ENCODE measurements at regions not wholly inside any gene's neighbourhood (a gene's known extent, or its start where the extent isn't known, plus 50 kb on each side); places are given as distances from the start of the nearest gene placed in this dataset.

DNA sequence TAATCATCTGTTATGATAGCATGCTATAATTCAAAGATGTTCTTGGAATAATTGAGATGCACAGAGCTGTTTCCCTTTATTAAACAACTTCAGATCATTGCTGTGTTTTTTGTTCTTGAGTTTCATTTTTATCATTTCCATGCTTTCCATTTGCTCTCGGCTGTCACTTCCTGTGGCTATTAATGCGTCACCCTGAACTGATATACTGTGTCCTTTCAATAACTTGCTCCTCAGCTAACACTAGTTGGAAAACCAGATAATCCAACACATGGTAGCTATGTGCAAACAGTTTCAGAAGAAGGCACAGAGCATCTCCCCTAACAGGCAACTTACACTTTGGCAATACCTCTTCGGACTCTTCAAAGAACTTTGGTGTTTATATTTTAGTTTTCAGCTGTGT is 376.0 kb downstream of the GBA3 start:
- DNase-seq (ENCODE audit: extremely low spot score) = no peak
- Histone ChIP-seq H3K36me3 (no peaks in the 10 kb centered on the region), H3K9me3 (no peaks in the 10 kb centered on the region), H3K27ac (replicated peaks in 1 of 4) (no peak overlapping the region), H3K4me3 (no peak overlapping the region), H3K27me3 (no peaks in the 10 kb centered on the region), H3K4me1 (no peaks in the 10 kb centered on the region)
- TF ChIP-seq POLR2AphosphoS5 (IDR thresholded peaks at IDR 0.05) (no peak), EP300 (IDR thresholded peaks at IDR 0.05) (no peak), POLR2A (IDR thresholded peaks at IDR 0.05; ENCODE audit: low read depth) (no peak)
- 78% methylated on average over 3 of the region's 3 CpGs for WGBS
- intact Hi-C loops (cut with DNase I) = no loop called here

DNA sequence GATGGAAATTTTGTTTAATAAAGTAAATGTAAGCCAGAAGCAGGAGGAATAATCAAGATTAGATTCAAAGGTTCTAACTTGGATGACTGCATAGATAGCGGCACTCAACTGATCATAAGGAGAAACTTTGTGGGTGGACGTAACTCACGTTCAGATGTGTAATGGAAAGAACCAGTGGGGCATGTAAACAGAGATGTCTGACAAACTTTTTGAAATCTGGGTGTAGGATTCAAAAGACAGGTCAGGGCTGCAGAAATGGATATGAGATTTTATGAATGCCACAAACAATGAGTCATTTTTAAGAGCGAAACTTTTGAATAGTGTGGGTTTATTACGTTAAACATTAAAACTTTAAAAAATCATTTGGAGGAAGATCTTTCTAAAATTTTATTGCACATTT is 375.6 kb downstream of the GBA3 start:
- Histone ChIP-seq H3K4me3 (no peak overlapping the region), H3K36me3 (no peaks in the 10 kb centered on the region), H3K27ac (replicated peaks in 1 of 4) (no peak overlapping the region), H3K4me1 (no peaks in the 10 kb centered on the region), H3K27me3 (no peaks in the 10 kb centered on the region), H3K9me3 (no peaks in the 10 kb centered on the region)
- no peak for DNase-seq (ENCODE audit: extremely low spot score)
- 80% methylated on average over 5 of the region's 5 CpGs for WGBS
- intact Hi-C loops (cut with DNase I) = no loop called here
- TF ChIP-seq POLR2AphosphoS5 (IDR thresholded peaks at IDR 0.05) (no peak), EP300 (IDR thresholded peaks at IDR 0.05) (no peak)

DNA sequence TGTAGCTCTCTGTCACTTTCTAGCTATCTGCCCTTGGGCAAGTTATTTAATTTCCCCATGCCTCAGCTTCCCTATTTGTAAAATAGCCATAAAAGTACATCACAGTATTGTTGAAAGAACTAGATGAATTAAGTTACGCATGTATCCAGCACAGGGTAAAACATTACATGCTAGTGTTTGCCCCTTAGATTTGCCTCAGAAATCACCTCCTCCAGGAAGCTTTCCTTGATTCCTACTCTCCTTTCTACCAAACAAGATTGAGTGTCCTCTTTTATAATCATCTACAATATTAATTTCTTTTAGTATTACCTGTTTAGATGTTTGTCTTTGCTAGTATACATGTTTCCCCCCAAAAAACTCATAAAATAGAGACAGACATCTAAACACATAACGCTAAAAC is 369.5 kb downstream of the GBA3 start:
- 90% methylated on average over 2 of the region's 2 CpGs for WGBS
- Histone ChIP-seq H3K4me3 (no peak overlapping the region), H3K9me3 (no peaks in the 10 kb centered on the region), H3K36me3 (no peaks in the 10 kb centered on the region), H3K4me1 (no peaks in the 10 kb centered on the region), H3K27ac (replicated peaks in 1 of 4) (no peak overlapping the region), H3K27me3 (no peaks in the 10 kb centered on the region)
- no peak for DNase-seq (ENCODE audit: extremely low spot score)
- TF ChIP-seq POLR2AphosphoS5 (IDR thresholded peaks at IDR 0.05) (no peak), EP300 (IDR thresholded peaks at IDR 0.05) (no peak)
- TF ChIP-seq, protein P1, sequence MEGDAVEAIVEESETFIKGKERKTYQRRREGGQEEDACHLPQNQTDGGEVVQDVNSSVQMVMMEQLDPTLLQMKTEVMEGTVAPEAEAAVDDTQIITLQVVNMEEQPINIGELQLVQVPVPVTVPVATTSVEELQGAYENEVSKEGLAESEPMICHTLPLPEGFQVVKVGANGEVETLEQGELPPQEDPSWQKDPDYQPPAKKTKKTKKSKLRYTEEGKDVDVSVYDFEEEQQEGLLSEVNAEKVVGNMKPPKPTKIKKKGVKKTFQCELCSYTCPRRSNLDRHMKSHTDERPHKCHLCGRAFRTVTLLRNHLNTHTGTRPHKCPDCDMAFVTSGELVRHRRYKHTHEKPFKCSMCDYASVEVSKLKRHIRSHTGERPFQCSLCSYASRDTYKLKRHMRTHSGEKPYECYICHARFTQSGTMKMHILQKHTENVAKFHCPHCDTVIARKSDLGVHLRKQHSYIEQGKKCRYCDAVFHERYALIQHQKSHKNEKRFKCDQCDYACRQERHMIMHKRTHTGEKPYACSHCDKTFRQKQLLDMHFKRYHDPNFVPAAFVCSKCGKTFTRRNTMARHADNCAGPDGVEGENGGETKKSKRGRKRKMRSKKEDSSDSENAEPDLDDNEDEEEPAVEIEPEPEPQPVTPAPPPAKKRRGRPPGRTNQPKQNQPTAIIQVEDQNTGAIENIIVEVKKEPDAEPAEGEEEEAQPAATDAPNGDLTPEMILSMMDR (IDR thresholded peaks at IDR 0.05) = no peak
- intact Hi-C loops (cut with DNase I) = no loop called here

DNA sequence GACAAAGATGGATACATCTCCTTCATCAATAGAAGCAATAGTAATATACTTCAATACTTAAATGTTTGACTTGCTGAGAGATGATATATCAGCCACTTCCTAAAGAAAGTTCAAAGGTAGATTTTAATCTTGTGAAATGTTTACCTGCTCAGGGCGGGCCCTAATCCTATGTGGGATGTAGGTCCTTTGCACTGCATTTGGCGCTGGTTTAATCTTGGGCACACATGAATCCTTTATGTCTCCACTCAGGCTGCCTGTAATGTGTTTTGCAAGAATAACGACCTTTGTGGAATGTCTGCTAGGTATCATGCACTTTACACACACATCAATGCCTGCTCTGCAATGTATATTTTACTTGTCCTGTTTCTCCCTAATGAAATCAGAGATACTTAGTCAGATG is 368.7 kb downstream of the GBA3 start:
- Histone ChIP-seq H3K27ac (replicated peaks in 1 of 4) (no peak overlapping the region), H3K4me1 (no peaks in the 10 kb centered on the region), H3K4me3 (no peak overlapping the region), H3K9me3 (no peaks in the 10 kb centered on the region), H3K27me3 (no peaks in the 10 kb centered on the region), H3K36me3 (no peaks in the 10 kb centered on the region)
- intact Hi-C loops (cut with DNase I) = no loop called here
- TF ChIP-seq POLR2A (IDR thresholded peaks at IDR 0.05; ENCODE audit: low read depth) (no peak), EP300 (IDR thresholded peaks at IDR 0.05) (no peak), POLR2AphosphoS5 (IDR thresholded peaks at IDR 0.05) (no peak)
- TF ChIP-seq, protein P1 (IDR thresholded peaks at IDR 0.05) = no peak
- 73% methylated on average over 3 of the region's 3 CpGs for WGBS
- no peak for DNase-seq (ENCODE audit: extremely low spot score)

DNA sequence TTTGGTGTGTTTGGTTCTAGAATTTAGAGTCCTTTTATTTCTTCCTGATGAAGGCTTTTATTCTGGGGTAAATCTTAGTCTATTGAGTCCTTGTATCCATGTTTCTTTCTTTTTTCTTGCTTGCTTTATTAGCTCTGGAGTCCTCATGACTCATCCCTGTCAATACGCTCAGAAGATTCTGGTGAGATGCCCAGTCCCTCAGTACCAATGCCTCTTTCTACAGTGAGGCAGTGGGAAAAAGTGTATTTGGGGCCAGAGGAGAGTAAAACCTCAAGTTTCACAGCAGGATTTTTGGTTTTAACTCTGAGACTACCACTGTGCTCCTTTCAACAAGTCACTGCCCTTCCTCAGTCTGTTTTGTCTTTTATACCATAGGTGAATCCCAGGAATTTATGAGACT is 368.0 kb downstream of the GBA3 start:
- no peaks in the 10 kb centered on the region for H3K36me3 ChIP-seq
- intact Hi-C loops (cut with DNase I) = no loop called here
- H3K4me1 ChIP-seq = no peaks in the 10 kb centered on the region
- TF ChIP-seq POLR2AphosphoS5 (IDR thresholded peaks at IDR 0.05) (no peak), EP300 (IDR thresholded peaks at IDR 0.05) (no peak), POLR2A (IDR thresholded peaks at IDR 0.05; ENCODE audit: low read depth) (no peak)
- TF ChIP-seq, protein P1 (IDR thresholded peaks at IDR 0.05) = no peak
- DNase-seq (ENCODE audit: extremely low spot score) = no peak
- no peaks in the 10 kb centered on the region for H3K27me3 ChIP-seq
- H3K4me3 ChIP-seq = no peak overlapping the region
- H3K9me3 ChIP-seq = no peaks in the 10 kb centered on the region
- WGBS = 71% methylated on average over 1 of the region's 1 CpG
- no peak overlapping the region for H3K27ac ChIP-seq (replicated peaks in 1 of 4)

DNA sequence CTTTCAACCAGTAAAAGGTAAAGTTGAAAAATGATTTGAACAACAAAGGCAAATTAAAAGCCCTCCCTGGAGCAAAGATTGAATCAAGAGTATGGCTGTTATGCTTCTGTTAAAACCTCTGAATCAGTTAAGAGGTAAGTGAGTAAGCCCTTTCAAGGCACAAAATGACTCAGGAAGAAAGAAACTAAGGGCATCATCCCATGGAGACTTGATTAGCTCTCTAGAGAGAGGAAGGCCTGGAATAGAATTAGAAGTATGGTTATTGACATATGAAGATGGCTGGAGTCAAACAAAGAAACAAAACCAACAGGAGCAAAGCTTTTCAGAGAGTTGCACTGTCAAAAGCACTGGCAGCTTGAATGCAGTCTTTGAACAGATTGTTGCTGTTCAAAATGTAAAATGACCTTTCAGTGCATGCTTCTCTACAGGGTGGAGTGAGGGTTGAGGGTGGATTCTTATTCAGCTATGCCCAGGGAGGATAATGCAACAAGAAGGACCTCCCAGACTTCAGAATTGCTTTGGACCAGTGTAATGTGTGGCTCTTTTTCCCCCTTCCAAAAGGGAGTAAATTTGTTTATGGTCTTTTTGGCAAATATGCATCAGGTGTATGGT is 365.5 kb downstream of the GBA3 start:
- no peak for TF ChIP-seq POLR2A (IDR thresholded peaks at IDR 0.05; ENCODE audit: low read depth)
- TF ChIP-seq EP300 (IDR thresholded peaks at IDR 0.05) = no peak
- TF ChIP-seq, protein P1 (IDR thresholded peaks at IDR 0.05) = no peak
- TF ChIP-seq POLR2AphosphoS5 (IDR thresholded peaks at IDR 0.05) = no peak
- Histone ChIP-seq H3K27me3 (no peaks in the 10 kb centered on the region), H3K27ac (replicated peaks in 1 of 4) (no peak overlapping the region), H3K36me3 (no peaks in the 10 kb centered on the region), H3K9me3 (no peaks in the 10 kb centered on the region), H3K4me3 (no peak overlapping the region), H3K4me1 (no peaks in the 10 kb centered on the region)
- intact Hi-C loops (cut with DNase I) = no loop called here
- no peak for DNase-seq (ENCODE audit: extremely low spot score)

Data from esophagus muscularis mucosa (tissue), 4 donors.